ENCODE measurements at regions not wholly inside any gene's neighbourhood (a gene's known extent, or its start where the extent isn't known, plus 50 kb on each side); places are given as distances from the start of the nearest gene placed in this dataset.

GRCh38 chr1:10941891-10942541 lies 70.4 kb upstream of the TARDBP start:
- Histone ChIP-seq H3K4me3 (ENCODE audit: control insufficient read depth in 1 of 7, extremely low read depth in 1 of 7, insufficient read depth in 4 of 7, low read depth in 2 of 7, low read length in 6 of 7) (peak overlapping the region in 3 of 7 experiments; percentile 11 to 59 (median 19)), H3K27me3 (replicated peaks in 2 of 5; ENCODE audit: control insufficient read depth in 4 of 5, insufficient read depth in 5 of 5, low read length in 4 of 5) (peaks cover 0 to 7% (median 2%) of the 10 kb centered on the region in 5 experiments), H3K27ac (ENCODE audit: insufficient read depth in 1 of 2, low read depth in 1 of 2, low read length in 2 of 2, poor library complexity in 1 of 2, severe bottlenecking in 2 of 2) (no peak overlapping the region), H3K9me3 (ENCODE audit: control extremely low read depth in 1 of 5, control insufficient read depth in 4 of 5, insufficient read depth in 2 of 5, low read depth in 1 of 5, low read length in 4 of 5) (no peaks in the 10 kb centered on the region), H3K36me3 (ENCODE audit: control insufficient read depth in 4 of 4, insufficient read depth in 4 of 4, low read length in 3 of 4) (no peaks in the 10 kb centered on the region), H3K4me1 (ENCODE audit: control extremely low read depth in 1 of 4, control insufficient read depth in 4 of 4, insufficient read depth in 4 of 4, low read length in 3 of 4) (peaks cover 0 to 40% (median 32%) of the 10 kb centered on the region in 4 experiments)
- CTCF ChIA-PET: interaction anchor here (0.9 to 1.3 kb wide), 5 partner anchors 11 to 434 kb away, joined by 3 to 6 read pairs (median 3); no protein-coding TSS in a partner anchor
- WGBS (ENCODE audit: insufficient coverage): 1% methylated on average over 19 of the region's 21 CpGs
- POLR2A ChIA-PET: no interaction called here
- DNase-seq: peak; percentile 51 to 67 (median 65)

GRCh38 chr1:10942542-10942912 lies 69.9 kb upstream of the TARDBP start:
- Histone ChIP-seq H3K4me1 (ENCODE audit: control extremely low read depth in 1 of 4, control insufficient read depth in 4 of 4, insufficient read depth in 4 of 4, low read length in 3 of 4) (peaks cover 0 to 40% (median 32%) of the 10 kb centered on the region in 4 experiments), H3K27ac (ENCODE audit: insufficient read depth in 1 of 2, low read depth in 1 of 2, low read length in 2 of 2, poor library complexity in 1 of 2, severe bottlenecking in 2 of 2) (no peak overlapping the region), H3K27me3 (replicated peaks in 2 of 5; ENCODE audit: control insufficient read depth in 4 of 5, insufficient read depth in 5 of 5, low read length in 4 of 5) (peaks cover 0 to 7% (median 2%) of the 10 kb centered on the region in 5 experiments), H3K9me3 (ENCODE audit: control extremely low read depth in 1 of 5, control insufficient read depth in 4 of 5, insufficient read depth in 2 of 5, low read depth in 1 of 5, low read length in 4 of 5) (no peaks in the 10 kb centered on the region), H3K4me3 (ENCODE audit: control insufficient read depth in 1 of 7, extremely low read depth in 1 of 7, insufficient read depth in 4 of 7, low read depth in 2 of 7, low read length in 6 of 7) (peak overlapping the region in 1 of 7 experiments; percentile 50), H3K36me3 (ENCODE audit: control insufficient read depth in 4 of 4, insufficient read depth in 4 of 4, low read length in 3 of 4) (no peaks in the 10 kb centered on the region)
- ChIA-PET POLR2A (no interaction called here), CTCF (interaction anchor here (0.9 to 1.3 kb wide), 5 partner anchors 12 to 435 kb away, joined by 3 to 6 read pairs (median 3); no protein-coding TSS in a partner anchor)
- no peak for DNase-seq
- 57% methylated on average over 4 of the region's 6 CpGs for WGBS (ENCODE audit: insufficient coverage)

GRCh38 chr1:10943041-10943440 lies 69.4 kb upstream of the TARDBP start:
- no peak overlapping the region for H3K4me3 ChIP-seq (ENCODE audit: control insufficient read depth in 1 of 7, extremely low read depth in 1 of 7, insufficient read depth in 4 of 7, low read depth in 2 of 7, low read length in 6 of 7)
- 82% methylated on average over 2 of the region's 7 CpGs for WGBS (ENCODE audit: insufficient coverage)
- H3K4me1 ChIP-seq (ENCODE audit: control extremely low read depth in 1 of 4, control insufficient read depth in 4 of 4, insufficient read depth in 4 of 4, low read length in 3 of 4): peaks cover 0 to 40% (median 32%) of the 10 kb centered on the region in 4 experiments
- H3K27ac ChIP-seq (ENCODE audit: insufficient read depth in 1 of 2, low read depth in 1 of 2, low read length in 2 of 2, poor library complexity in 1 of 2, severe bottlenecking in 2 of 2): no peak overlapping the region
- peaks cover 0 to 7% (median 2%) of the 10 kb centered on the region in 5 experiments for H3K27me3 ChIP-seq (replicated peaks in 2 of 5; ENCODE audit: control insufficient read depth in 4 of 5, insufficient read depth in 5 of 5, low read length in 4 of 5)
- no peaks in the 10 kb centered on the region for H3K36me3 ChIP-seq (ENCODE audit: control insufficient read depth in 4 of 4, insufficient read depth in 4 of 4, low read length in 3 of 4)
- no peak for DNase-seq
- H3K9me3 ChIP-seq (ENCODE audit: control extremely low read depth in 1 of 5, control insufficient read depth in 4 of 5, insufficient read depth in 2 of 5, low read depth in 1 of 5, low read length in 4 of 5): no peaks in the 10 kb centered on the region
- CTCF ChIA-PET: no interaction called here
- POLR2A ChIA-PET: no interaction called here

- WGBS (ENCODE audit: insufficient coverage): 2% methylated on average over 20 of the region's 23 CpGs
- no peaks in the 10 kb centered on the region for H3K36me3 ChIP-seq (ENCODE audit: control insufficient read depth in 4 of 4, insufficient read depth in 4 of 4, low read length in 3 of 4)
- CTCF ChIA-PET: interaction anchor here (1.6 to 1.7 kb wide), 2 partner anchors 256 to 431 kb away, joined by 3 to 4 read pairs; no protein-coding TSS in a partner anchor
- peak in 2 of 3 donors; percentile 37 to 54 for DNase-seq
- no peak overlapping the region for H3K27ac ChIP-seq (ENCODE audit: insufficient read depth in 1 of 2, low read depth in 1 of 2, low read length in 2 of 2, poor library complexity in 1 of 2, severe bottlenecking in 2 of 2)
- POLR2A ChIA-PET: interaction anchor here (0.7 kb wide), 1 partner anchor 692 kb away, joined by 5 read pairs; no protein-coding TSS in a partner anchor
- H3K27me3 ChIP-seq (replicated peaks in 2 of 5; ENCODE audit: control insufficient read depth in 4 of 5, insufficient read depth in 5 of 5, low read length in 4 of 5): peaks cover 0 to 7% (median 2%) of the 10 kb centered on the region in 5 experiments
- H3K9me3 ChIP-seq (ENCODE audit: control extremely low read depth in 1 of 5, control insufficient read depth in 4 of 5, insufficient read depth in 2 of 5, low read depth in 1 of 5, low read length in 4 of 5): no peaks in the 10 kb centered on the region
- H3K4me3 ChIP-seq (ENCODE audit: control insufficient read depth in 1 of 7, extremely low read depth in 1 of 7, insufficient read depth in 4 of 7, low read depth in 2 of 7, low read length in 6 of 7): peak overlapping the region in 6 of 7 experiments; percentile 28 to 78 (median 56)
- peaks cover 0 to 40% (median 32%) of the 10 kb centered on the region in 4 experiments for H3K4me1 ChIP-seq (ENCODE audit: control extremely low read depth in 1 of 4, control insufficient read depth in 4 of 4, insufficient read depth in 4 of 4, low read length in 3 of 4)
These were observed 68.3 kb upstream of the TARDBP start for GRCh38 chr1:10943991-10944730.

GRCh38 chr1:10945991-10946509 lies 66.4 kb upstream of the TARDBP start:
- POLR2A ChIA-PET: no interaction called here
- peaks cover 0 to 25% (median 21%) of the 10 kb centered on the region in 4 experiments for H3K4me1 ChIP-seq (ENCODE audit: control extremely low read depth in 1 of 4, control insufficient read depth in 4 of 4, insufficient read depth in 4 of 4, low read length in 3 of 4)
- CTCF ChIA-PET: interaction anchor here (1.3 kb wide), 1 partner anchor 12 kb away, joined by 3 read pairs; no protein-coding TSS in a partner anchor

GRCh38 chr1:10947181-10947580 lies 65.3 kb upstream of the TARDBP start:
- POLR2A ChIA-PET: no interaction called here
- Histone ChIP-seq H3K4me3 (ENCODE audit: control insufficient read depth in 1 of 7, extremely low read depth in 1 of 7, insufficient read depth in 4 of 7, low read depth in 2 of 7, low read length in 6 of 7) (no peak overlapping the region), H3K4me1 (ENCODE audit: control extremely low read depth in 1 of 4, control insufficient read depth in 4 of 4, insufficient read depth in 4 of 4, low read length in 3 of 4) (peaks cover 0 to 16% (median 13%) of the 10 kb centered on the region in 4 experiments), H3K36me3 (ENCODE audit: control insufficient read depth in 4 of 4, insufficient read depth in 4 of 4, low read length in 3 of 4) (no peaks in the 10 kb centered on the region), H3K27me3 (replicated peaks in 2 of 5; ENCODE audit: control insufficient read depth in 4 of 5, insufficient read depth in 5 of 5, low read length in 4 of 5) (peaks cover 0 to 7% (median 2%) of the 10 kb centered on the region in 5 experiments), H3K9me3 (ENCODE audit: control extremely low read depth in 1 of 5, control insufficient read depth in 4 of 5, insufficient read depth in 2 of 5, low read depth in 1 of 5, low read length in 4 of 5) (no peaks in the 10 kb centered on the region), H3K27ac (ENCODE audit: insufficient read depth in 1 of 2, low read depth in 1 of 2, low read length in 2 of 2, poor library complexity in 1 of 2, severe bottlenecking in 2 of 2) (no peak overlapping the region)
- CTCF ChIA-PET: no interaction called here
- no peak for DNase-seq
- 98% methylated on average over 6 of the region's 7 CpGs for WGBS (ENCODE audit: insufficient coverage)

More at GRCh38 chr1:10945991-10946509, 66.4 kb upstream of the TARDBP start:
- Histone ChIP-seq H3K4me3 (ENCODE audit: control insufficient read depth in 1 of 7, extremely low read depth in 1 of 7, insufficient read depth in 4 of 7, low read depth in 2 of 7, low read length in 6 of 7) (no peak overlapping the region), H3K9me3 (ENCODE audit: control extremely low read depth in 1 of 5, control insufficient read depth in 4 of 5, insufficient read depth in 2 of 5, low read depth in 1 of 5, low read length in 4 of 5) (no peaks in the 10 kb centered on the region), H3K27me3 (replicated peaks in 2 of 5; ENCODE audit: control insufficient read depth in 4 of 5, insufficient read depth in 5 of 5, low read length in 4 of 5) (peaks cover 0 to 7% (median 2%) of the 10 kb centered on the region in 5 experiments), H3K36me3 (ENCODE audit: control insufficient read depth in 4 of 4, insufficient read depth in 4 of 4, low read length in 3 of 4) (no peaks in the 10 kb centered on the region), H3K27ac (ENCODE audit: insufficient read depth in 1 of 2, low read depth in 1 of 2, low read length in 2 of 2, poor library complexity in 1 of 2, severe bottlenecking in 2 of 2) (no peak overlapping the region)
- WGBS (ENCODE audit: insufficient coverage): 91% methylated on average over 11 of the region's 19 CpGs
- DNase-seq: no peak
